DMS53 treated with DMSO at 0.1 percent for 48 hours (cell line): ENCODE measurements at regions not wholly inside any gene's neighbourhood (a gene's known extent, or its start where the extent isn't known, plus 50 kb on each side); places are given as distances from the start of the nearest gene placed in this dataset.
"Not testable (repeated sequence)": the region's sequence is repeated elsewhere in the genome, so short reads cannot be mapped to it uniquely, and the experiment has no call there.

Experiments
- DNase-seq: peaks from one replicate; lab custom pipeline; 2025; ENCODE audit not compliant: unreplicated experiment; lab: John Stamatoyannopoulos, UW

DNA sequence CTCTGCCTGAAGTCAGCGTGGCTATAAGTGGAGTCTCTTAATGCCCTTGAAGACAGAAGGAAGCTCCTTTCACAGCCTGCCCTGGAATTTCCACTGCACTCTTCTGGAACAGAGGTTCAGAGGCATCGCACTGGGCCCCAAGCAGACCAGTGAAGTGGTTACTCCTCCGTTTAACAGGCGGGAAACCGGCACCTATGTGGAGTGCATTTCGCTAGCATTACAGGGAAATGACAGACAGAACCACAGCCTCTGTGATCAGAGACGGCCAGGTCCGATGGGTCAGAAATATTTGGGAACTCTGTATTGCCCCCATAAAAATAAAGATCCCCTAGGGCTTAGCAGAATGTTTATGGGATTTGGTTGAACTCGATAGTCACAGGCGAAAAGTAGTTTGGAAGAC lies 406.9 kb upstream of the PRKCQ start:
- no peak for DNase-seq

DNA sequence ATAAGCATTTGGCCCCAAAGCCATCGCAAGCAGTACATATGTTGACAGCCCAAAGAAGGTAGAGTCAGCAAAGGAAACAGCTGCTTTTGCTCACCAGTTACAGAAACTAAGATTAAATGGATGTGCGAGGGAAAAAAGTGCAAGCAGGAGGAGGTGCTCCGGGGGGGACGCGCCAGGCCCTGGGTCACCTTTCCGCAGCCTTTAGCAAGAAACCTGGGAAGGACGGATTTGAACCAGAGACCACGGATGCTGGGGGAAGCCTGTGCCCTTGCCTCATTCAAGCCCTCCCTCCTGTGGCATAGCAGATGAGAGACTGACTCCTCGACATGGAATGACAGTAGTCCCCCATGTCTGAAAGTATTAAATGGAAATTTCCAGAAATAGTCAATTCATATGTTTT lies 405.6 kb upstream of the PRKCQ start:
- DNase-seq = no peak

DNA sequence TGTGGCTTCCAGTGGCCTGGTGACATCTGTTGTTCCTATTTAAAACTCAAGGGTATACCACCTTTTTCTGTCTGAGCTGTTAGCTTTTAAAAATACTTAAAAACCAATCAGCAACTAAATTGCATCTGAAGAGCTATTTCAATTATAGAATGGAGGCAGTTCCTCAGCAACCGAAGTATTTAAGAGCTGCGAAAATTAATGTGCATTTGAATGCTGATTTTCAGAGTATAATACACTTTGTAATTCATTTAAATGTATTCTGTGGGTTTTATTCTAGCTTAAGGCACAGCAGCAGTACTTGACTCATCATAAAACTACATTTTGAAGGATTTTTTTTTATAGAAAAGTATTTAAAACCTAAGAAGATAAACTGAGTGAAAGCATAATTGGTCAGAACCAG lies 404.9 kb upstream of the PRKCQ start:
- DNase-seq = no peak

DNA sequence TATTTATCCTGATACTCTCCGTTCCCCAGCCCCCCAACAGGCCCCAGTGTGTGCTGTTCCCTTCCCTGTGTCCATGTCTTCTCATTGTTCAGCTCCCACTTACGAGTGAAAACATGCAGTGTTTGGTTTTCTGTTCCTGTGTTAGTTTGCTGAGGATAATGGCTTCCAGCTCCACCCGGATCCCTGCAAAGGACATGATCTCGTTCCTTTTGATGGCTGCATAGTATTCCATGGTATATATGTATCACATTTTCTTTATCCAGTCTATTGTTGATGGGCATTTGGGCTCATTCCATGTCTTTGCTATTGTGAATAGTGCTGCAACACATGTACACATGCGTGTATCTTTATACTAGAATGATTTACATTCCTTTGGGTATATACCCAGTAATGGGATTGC lies 403.9 kb upstream of the PRKCQ start:
- DNase-seq = not testable (repeated sequence)

DNA sequence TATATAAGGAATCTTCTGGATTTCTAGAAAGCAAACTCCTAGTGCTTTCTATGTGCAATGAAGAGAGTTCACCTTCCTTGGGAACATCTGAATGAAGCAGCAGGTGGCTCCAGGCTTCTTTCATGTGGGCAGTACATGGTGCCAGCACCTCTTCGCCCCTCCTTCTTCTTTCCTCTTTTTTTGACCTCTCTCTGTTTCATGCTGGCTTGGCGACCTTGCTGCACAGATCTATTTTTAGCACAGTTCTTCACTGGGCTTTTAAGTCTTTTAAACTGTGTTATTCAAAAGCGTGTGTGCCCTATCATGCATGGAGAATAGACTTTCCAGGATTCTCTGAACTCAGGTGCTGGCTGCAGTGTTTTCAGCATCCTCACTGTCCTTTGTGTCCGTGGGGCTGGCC lies 400.3 kb upstream of the PRKCQ start:
- DNase-seq = no peak

DNA sequence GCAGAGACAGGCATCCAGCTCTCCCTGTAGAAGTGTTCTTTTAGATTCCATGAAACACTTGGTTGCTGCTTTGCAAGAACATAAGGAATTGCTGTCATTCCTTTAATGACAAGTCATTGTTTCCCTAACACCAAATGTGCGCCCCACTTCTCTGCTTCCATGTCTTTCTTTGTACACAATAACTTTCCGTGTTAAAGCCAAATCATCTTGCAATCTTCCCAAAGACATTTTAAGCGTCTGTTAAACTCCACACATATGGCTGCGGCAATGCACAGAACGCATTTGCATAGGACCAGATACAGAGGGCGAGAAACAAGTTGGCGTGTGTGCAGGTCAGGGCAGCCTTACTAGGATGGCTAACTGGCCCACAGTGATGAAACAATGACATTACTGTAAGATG lies 399.3 kb upstream of the PRKCQ start:
- no peak for DNase-seq

DNA sequence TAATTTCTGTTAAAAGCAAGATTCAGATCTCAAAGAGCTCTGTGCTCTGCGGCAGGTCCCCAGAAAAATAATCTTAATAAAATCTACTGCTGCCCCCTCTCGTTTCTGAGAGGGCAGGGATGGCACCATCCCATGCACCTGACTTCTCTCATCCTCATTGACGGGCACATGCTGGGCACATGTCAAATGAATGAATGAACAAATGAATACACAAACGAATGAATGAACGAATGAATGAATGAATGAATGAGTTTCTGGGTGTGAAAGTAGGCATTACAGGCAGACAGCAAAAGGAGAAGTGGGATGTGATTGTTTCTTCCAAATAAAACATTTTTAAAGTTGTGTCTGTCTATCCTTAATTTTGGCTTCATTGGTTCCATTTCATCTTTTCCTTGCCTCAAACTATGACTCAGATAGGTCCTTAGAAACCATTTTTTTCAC lies 398.1 kb upstream of the PRKCQ start:
- no peak for DNase-seq

DNA sequence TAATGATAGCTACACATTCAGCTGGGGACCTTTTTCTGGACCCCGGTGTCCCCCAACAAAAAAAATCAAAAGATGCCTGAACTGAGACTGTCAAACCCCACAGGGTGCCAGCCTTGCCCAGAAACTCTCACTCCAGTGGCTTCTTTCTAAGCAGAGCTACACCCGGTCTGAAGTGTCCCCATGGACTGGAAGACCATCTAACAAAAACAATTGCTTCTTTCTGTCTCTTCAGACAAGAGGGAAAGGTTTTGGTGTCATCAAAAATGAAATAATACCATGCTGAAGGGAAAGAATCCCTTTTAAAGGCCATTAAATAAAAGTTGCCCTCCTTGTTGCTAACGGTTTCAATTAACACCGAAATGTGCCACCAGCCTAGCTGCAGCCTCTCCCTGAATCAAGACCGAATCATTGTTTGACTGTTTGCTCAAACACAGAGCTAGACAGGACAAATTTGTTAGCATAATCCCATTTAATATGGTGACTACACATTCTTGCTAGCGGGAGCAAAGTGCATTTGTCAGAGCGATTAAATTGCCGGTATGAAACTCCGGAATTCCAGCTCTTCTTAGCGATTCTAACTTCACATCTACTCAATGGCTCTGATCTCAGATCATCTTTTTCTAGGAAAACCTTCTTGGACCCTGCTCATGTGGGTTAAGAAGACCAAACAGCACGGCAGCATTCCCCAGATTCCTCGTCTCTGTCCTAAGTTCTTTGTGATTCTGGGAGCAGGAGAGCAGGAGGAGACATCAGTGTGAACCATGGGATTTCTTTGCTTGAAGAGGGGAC lies 397.5 kb upstream of the PRKCQ start:
- DNase-seq = no peak

DNA sequence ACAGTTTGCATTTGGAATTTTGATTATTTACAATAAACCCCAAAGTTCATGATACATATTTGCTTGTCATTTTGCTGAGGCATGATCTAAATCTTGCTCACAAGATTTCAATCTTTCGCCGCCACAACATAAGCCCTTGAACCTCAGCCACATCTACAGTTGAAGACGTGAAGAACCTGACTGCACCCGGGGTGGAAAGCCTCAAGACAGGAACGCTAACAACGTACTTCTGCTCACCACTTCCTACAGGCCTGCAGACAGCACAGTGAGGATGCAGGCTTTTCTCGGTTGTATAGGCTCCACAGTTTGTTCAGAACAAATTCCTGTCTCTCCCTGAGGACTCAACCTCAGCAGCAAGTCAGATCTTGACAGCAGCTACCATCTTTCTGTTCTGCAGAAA lies 393.8 kb upstream of the PRKCQ start:
- DNase-seq = no peak

DNA sequence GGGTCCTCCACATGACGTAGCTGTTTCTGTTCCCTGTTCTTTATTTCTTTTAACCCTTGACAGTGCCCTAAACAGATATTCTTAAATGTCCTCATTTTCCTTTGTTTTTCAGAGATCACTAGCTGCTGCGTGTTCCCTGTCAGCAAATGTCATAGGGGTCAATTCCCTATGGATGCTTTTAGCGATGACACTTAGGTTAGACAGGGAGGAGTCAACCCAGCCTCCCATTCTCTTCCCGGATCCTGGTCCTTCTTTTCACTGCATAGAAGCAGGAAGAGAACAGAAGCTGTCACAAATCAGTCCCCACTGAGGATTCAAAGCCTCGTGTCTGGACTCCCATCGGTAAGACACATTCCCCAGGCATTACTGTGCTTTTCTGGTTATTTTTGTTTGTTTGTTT lies 392.1 kb upstream of the PRKCQ start:
- DNase-seq = no peak

DNA sequence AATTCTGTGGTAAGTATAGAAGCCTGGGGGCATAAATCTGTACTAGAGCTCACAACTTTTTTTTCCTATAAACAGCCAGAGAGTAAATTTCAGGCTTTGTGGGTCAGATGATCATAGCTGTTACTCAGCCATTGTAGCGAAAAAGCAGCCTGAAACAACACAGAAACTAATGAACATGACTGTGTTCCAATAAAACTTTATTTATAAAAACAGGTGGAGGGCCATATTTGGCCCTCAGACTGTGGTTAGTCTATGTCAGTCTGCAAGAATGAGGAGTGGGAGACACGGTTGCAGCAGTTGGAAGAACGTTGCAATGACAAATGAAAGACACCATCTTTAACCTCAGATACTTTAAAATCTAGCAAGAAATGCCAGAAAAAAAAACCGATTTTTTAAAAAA lies 389.6 kb upstream of the PRKCQ start:
- DNase-seq = no peak

DNA sequence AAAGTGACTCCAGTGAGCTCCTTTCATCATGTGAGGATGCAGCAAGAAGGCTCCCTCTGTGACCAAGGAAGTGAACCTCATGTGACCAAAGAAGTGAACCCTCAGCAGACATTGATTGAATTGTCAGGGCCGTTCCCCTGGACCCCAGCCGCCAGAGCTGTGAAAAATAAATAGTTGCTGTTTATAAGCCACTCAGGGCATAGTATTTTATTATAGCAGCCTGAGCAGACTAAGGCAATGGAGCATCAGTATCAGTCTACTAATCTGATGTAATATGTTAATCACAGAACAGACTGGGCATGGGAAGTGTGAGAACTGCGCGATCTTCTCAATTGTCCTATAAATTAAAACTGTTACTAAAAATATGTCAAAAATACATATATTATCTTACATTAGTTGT lies 384.5 kb upstream of the PRKCQ start:
- no peak for DNase-seq

DNA sequence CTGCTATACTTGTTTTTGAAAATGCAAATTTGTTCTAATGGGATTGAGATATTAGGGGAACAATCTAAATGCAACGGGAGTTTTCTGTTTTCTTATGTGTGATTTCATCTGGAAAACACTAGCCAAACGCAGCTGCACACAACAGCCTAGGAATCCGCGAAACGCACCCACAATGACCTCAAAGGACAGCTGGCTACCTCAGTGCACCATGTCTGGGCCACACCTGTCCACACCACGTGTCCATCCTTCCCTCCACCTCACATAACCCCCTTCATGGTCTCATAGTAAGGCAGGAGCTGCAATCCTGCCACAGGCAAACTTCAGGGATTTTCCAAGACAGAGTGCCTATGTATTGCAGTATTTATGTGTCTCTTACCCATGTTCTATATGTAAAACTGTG lies 382.5 kb upstream of the PRKCQ start:
- DNase-seq = no peak

DNA sequence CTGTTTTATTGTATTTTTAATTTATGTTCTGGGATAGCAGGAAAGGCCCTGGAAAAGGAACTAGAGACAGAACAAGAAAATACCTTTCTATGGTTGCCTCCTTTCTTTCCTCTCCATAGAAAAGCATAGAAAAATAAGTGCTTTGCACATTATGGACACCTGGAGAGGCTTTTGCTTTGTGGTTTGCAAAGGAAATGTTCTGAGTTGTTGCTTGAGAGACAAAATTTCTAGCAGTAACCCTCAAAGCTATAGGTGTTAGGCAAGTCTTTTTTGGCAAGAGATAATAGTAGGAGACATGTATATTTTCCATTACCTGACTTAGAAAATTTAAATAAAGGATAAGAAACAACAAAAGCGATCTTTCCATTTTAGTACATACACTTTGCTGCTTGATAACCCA lies 378.6 kb upstream of the PRKCQ start:
- DNase-seq = no peak

DNA sequence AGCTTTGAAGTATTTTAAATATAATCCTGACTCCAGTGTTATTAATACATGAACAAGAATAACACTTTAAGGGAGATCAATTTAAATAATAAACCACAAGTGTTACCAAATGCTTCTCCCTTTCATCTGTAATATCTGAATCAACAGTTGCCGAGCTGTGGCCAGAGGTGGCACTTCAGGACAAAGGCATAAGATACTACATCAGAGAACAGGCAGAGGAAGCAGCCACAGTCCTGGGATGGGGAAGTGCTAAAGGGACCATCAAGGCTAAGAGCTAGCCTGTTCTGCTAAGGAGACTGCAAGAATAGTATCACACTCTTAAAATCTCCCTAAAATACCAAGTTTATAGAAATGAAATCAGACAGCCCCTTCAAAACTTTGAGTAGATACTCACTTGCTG lies 378.2 kb upstream of the PRKCQ start:
- no peak for DNase-seq

DNA sequence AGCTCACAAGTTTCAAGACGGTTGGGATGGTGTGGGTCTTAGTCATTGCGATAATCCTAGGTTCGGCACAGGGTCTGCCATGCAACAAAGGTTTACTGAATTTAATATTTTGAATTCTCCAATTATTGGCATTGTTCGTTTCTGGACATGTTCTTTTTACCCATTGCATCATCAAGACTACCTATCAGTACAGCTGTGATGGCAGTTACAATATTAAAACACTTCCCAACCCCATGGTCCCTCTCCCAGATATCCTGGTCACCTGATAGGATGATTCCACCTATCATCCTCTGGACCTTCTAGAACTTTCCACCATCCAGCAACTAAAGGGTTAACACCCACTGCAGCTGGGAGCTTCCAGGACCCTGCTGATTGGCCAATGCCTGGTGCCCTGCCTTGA lies 377.8 kb upstream of the PRKCQ start:
- no peak for DNase-seq

DNA sequence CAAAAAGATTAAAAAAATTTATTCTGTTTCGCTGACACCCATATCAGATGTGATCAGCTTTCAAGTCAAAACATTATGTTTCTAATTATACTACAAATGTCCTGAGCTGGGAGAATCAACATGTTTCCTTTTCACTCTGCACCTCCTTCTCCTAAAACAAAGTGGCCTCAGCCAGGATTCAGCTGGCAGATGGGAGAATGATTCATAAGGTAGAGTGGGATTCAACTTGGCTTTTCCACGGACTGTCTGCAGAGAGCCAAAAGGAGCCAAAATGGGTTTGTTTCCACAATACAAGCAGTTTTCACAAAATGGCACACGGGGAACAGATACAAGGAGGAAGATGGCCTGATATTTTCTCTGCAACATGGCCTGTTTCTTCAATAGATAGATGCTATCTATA lies 376.5 kb upstream of the PRKCQ start:
- DNase-seq = no peak

DNA sequence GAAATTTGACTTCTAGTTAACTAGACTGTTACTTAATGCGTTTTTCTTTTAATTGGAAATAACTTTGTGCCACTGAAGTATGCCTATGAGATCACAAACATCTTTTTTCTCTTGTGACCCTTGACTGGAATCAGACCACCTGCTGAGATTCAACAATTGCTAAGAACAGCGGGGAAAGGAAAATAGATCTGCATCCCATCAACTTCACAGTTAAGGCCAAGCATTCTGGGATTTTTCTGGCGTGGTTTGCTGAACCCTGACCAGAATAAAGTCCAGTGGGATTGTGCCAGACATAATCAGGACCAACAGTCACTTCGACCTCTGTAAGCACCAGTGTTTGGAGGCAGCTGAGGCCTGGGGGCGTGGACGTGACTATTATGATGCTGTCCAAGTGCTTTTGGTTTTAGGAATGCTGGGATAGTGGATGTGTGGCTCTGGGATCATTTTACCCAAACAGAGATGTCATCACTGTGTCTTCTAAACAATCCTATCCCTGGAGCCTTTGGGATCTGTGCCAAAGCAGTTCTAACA lies 373.3 kb upstream of the PRKCQ start:
- DNase-seq = no peak

DNA sequence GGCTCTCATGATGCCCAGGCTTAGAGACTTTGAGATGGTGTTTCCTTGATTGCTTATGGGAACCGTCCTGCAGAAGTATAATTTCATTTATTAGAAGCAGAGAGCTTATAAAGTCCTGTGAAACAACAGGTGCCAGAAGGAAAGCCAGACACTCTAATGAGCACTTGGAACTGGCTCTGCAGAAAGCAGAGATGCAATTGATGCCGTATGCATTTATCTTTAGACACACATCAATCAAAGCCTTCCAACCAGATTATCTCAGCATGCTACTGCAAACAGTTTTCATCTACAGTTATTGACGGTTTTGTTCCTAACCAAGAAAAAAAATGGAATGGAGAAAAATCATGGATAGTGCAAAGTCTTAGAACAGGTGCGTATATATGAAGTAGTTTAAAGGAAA lies 371.7 kb upstream of the PRKCQ start:
- no peak for DNase-seq

DNA sequence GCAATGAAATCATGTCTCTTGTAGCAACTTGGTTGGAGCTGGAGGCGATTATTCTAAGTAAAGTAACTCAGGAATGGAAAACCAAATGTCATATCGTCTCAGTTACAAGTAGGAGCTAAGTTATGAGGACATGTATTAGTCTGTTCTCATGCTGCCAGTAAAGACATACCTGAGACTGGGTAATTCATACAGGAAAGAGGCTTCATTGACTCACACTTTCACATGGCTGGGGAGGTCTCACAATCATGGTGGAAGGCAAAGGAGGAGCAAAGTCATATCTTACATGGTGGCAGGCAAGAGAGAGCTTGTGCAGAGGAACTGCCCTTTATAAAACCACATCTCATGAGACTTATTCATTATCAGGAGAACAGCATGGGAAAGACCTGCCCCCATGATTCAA lies 370.1 kb upstream of the PRKCQ start:
- DNase-seq = no peak

DNA sequence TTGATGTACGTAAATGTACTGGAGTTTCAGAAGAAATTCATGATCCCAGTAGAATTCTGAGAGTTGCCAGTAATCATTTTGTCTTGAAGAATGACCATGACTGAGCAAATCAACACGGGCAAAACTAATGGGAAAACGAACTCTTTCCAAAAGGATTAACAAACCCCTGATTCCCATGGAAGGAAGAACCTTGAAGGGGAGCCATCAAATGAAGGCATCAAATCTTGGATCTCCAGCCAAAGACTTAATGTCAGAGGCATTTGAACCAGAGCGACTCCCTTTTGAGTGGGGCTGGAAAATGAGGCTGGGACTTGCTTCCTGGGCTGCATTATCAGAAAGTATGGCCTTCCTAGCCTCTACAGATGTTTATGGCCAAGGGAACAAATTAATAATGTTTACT lies 364.4 kb upstream of the PRKCQ start:
- DNase-seq = no peak

DNA sequence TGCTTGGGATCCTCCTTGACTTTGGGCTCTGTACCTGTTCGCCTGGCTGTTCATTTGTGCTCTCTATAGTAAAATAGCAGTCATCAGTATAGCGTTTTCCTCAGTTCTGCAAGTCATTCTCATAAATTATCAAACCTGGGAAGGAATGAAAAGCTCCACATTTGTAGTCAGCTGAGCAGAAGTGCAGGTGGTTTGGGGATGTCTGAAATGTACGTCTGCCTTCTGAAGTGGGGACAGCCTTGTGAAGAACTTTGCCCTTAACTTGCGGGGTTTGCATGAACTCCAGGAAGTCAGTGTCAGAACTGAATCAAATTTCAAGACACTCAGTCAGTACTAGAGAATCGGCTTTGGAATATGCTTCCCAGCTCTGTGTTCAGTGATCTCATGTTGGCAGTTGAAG lies 358.3 kb upstream of the PRKCQ start:
- no peak for DNase-seq

DNA sequence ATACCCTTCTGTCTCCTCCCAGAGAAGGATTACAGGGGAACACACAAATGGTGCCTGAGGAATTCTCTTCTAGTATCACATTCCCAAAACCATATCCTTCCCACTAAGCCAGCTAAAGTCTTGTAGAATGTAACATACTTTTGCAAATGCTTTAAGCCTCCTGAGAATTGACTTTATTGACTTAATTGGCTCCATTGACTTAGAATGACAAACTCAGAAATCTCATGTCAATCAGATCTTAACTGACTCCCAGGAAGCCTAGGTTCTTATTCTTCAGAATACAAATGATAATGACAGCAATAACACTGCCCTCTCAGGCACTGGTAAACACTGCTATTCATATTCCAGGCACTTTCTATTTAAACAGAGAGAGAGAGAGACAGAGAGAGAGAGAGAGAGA lies 356.9 kb upstream of the PRKCQ start:
- DNase-seq = no peak
